Smooth muscle cell (in vitro differentiated cells): ENCODE measurements at regions not wholly inside any gene's neighbourhood (a gene's known extent, or its start where the extent isn't known, plus 50 kb on each side); places are given as distances from the start of the nearest gene placed in this dataset.

Experiments used
- DNase-seq: peaks from one replicate; lab custom pipeline; 2025; ENCODE audit not compliant: unreplicated experiment; lab: John Stamatoyannopoulos, UW
- H2AFZ ChIP-seq: fragments of 200-600 bp; sonication (generic); 2 replicates; pipeline ENCODE4 v1.6.0; 2016; ENCODE audit warnings: antibody characterized with exemption, low read depth, mild to moderate bottlenecking
- H3F3A ChIP-seq: fragments of 200-600 bp; sonication (generic); 2 replicates; pipeline ENCODE4 v1.6.0; 2017; ENCODE audit warnings: antibody characterized with exemption, low read depth
- H3K27ac ChIP-seq: fragments of 200-600 bp; sonication (generic); 2 replicates; pipeline ENCODE4 v1.5.1; 2016; ENCODE audit warnings: low read depth, mild to moderate bottlenecking
- H3K27me3 ChIP-seq: fragments of 200-600 bp; sonication (generic); 2 replicates; pipeline ENCODE4 v1.6.1; 2016; ENCODE audit warnings: low read depth, mild to moderate bottlenecking
- H3K36me3 ChIP-seq: fragments of 200-600 bp; sonication (generic); 2 replicates; pipeline ENCODE4 v1.5.1; 2016; ENCODE audit warnings: low read depth
- H3K4me1 ChIP-seq: fragments of 200-600 bp; sonication (generic); 2 replicates; pipeline ENCODE4 v1.5.1; 2016; ENCODE audit warnings: low read depth
- H3K4me2 ChIP-seq: fragments of 200-600 bp; sonication (generic); 2 replicates; pipeline ENCODE4 v1.6.0; 2016; ENCODE audit warnings: mild to moderate bottlenecking
- H3K4me3 ChIP-seq: fragments of 200-600 bp; sonication (generic); 2 replicates; pipeline ENCODE4 v1.5.1; 2016; ENCODE audit warnings: mild to moderate bottlenecking
- H3K79me2 ChIP-seq: fragments of 200-600 bp; sonication (generic); 2 replicates; pipeline ENCODE4 v1.6.0; 2016; ENCODE audit warnings: low read depth, mild to moderate bottlenecking
- H3K9ac ChIP-seq: fragments of 200-600 bp; sonication (generic); 2 replicates; pipeline ENCODE4 v1.6.0; 2016; ENCODE audit warnings: low read depth
- H3K9me3 ChIP-seq: fragments of 200-600 bp; sonication (generic); replicated peaks from 2 replicates; pipeline ENCODE4 v1.5.1; 2016; ENCODE audit warnings: low read depth
- H4K20me1 ChIP-seq: fragments of 200-600 bp; sonication (generic); 2 replicates; pipeline ENCODE4 v1.6.0; 2016; ENCODE audit warnings: low read depth
- WGBS: methylation state at CpG from one replicate; pipeline ENCODE4 v1.1.7; 2016; ENCODE audit warnings: low lambda C conversion rate; 5-methylcytosine and 5-hydroxymethylcytosine counted together
- TF ChIP-seq, protein P1 (sequence below): fragments of 200-600 bp; sonication (generic); IDR thresholded peaks from 2 replicates; pipeline ENCODE4 v1.5.1; 2017; ENCODE audit warnings: borderline replicate concordance, mild to moderate bottlenecking, antibody characterized with exemption; ENCODE audit not compliant: insufficient read depth, poor library complexity, severe bottlenecking

DNA sequence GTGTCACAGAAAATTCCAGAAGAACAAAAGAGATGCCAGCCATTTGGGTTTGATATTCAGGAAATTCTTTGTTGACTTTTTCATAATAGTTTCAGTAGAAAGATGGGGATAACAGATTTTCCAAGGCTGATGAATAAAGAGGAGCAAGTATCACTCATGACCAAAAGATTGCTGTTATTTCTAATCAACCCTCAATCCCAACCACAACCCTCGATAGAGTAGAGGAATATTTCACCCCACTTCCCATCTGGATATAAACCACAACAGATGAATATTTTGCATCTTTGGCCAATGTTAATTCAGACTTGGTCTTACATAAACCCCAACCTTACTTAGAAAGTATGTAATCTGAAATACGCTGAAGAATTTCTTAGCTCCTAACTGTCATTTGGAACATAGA is 232.4 kb downstream of the SEC16B start:
- Histone ChIP-seq H3K36me3 (no peaks in the 10 kb centered on the region), H3K27me3 (peaks cover 6% of the 10 kb centered on the region), H3K27ac (no peak overlapping the region), H4K20me1 (no peaks in the 10 kb centered on the region), H3K4me3 (no peak overlapping the region), H3K4me2 (no peak overlapping the region), H3K79me2 (no peaks in the 10 kb centered on the region), H3F3A (no peaks in the 10 kb centered on the region), H3K9ac (no peak overlapping the region), H3K4me1 (no peaks in the 10 kb centered on the region), H2AFZ (no peak overlapping the region), H3K9me3 (no peaks in the 10 kb centered on the region)
- DNase-seq = no peak
- WGBS = 91% methylated on average over 2 of the region's 2 CpGs
- TF ChIP-seq, protein P1, sequence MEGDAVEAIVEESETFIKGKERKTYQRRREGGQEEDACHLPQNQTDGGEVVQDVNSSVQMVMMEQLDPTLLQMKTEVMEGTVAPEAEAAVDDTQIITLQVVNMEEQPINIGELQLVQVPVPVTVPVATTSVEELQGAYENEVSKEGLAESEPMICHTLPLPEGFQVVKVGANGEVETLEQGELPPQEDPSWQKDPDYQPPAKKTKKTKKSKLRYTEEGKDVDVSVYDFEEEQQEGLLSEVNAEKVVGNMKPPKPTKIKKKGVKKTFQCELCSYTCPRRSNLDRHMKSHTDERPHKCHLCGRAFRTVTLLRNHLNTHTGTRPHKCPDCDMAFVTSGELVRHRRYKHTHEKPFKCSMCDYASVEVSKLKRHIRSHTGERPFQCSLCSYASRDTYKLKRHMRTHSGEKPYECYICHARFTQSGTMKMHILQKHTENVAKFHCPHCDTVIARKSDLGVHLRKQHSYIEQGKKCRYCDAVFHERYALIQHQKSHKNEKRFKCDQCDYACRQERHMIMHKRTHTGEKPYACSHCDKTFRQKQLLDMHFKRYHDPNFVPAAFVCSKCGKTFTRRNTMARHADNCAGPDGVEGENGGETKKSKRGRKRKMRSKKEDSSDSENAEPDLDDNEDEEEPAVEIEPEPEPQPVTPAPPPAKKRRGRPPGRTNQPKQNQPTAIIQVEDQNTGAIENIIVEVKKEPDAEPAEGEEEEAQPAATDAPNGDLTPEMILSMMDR = no peak

- no peaks in the 10 kb centered on the region for H3K4me1 ChIP-seq
- H3K79me2 ChIP-seq = no peaks in the 10 kb centered on the region
- TF ChIP-seq, protein P1 = no peak
- no peak overlapping the region for H2AFZ ChIP-seq
- H3F3A ChIP-seq = no peaks in the 10 kb centered on the region
- no peak overlapping the region for H3K4me3 ChIP-seq
- no peak for DNase-seq
- H3K4me2 ChIP-seq = no peak overlapping the region
- H3K27me3 ChIP-seq = peaks cover 6% of the 10 kb centered on the region
- WGBS = 87% methylated on average over 7 of the region's 7 CpGs
- H3K27ac ChIP-seq = no peak overlapping the region
- no peaks in the 10 kb centered on the region for H3K9me3 ChIP-seq
- H4K20me1 ChIP-seq = no peaks in the 10 kb centered on the region
- H3K36me3 ChIP-seq = no peaks in the 10 kb centered on the region
- H3K9ac ChIP-seq = no peak overlapping the region
These were observed 237.7 kb downstream of the SEC16B start for GRCh38 chr1:177732178-177732577.

- no peak overlapping the region for H3K4me3 ChIP-seq
- H3K27ac ChIP-seq = no peak overlapping the region
- H3K9ac ChIP-seq = no peak overlapping the region
- TF ChIP-seq, protein P1 = no peak
- H3K36me3 ChIP-seq = no peaks in the 10 kb centered on the region
- H3K9me3 ChIP-seq = no peaks in the 10 kb centered on the region
- H3K4me2 ChIP-seq = no peak overlapping the region
- no peak overlapping the region for H2AFZ ChIP-seq
- no peaks in the 10 kb centered on the region for H4K20me1 ChIP-seq
- no peaks in the 10 kb centered on the region for H3F3A ChIP-seq
- H3K79me2 ChIP-seq = no peaks in the 10 kb centered on the region
- WGBS = 56% methylated on average over 1 of the region's 1 CpG
- no peaks in the 10 kb centered on the region for H3K4me1 ChIP-seq
- DNase-seq = no peak
- no peaks in the 10 kb centered on the region for H3K27me3 ChIP-seq
These were observed 240.2 kb downstream of the SEC16B start for GRCh38 chr1:177729646-177730045.

GRCh38 chr1:177723533-177723932 is 246.3 kb downstream of the SEC16B start:
- no peaks in the 10 kb centered on the region for H3F3A ChIP-seq
- H3K4me3 ChIP-seq = no peak overlapping the region
- no peak overlapping the region for H3K27ac ChIP-seq
- DNase-seq = no peak
- no peaks in the 10 kb centered on the region for H3K36me3 ChIP-seq
- H3K4me1 ChIP-seq = no peaks in the 10 kb centered on the region
- H3K9me3 ChIP-seq = no peaks in the 10 kb centered on the region
- no peak overlapping the region for H3K4me2 ChIP-seq
- H3K27me3 ChIP-seq = no peaks in the 10 kb centered on the region
- TF ChIP-seq, protein P1 = no peak
- H4K20me1 ChIP-seq = no peaks in the 10 kb centered on the region
- H3K79me2 ChIP-seq = no peaks in the 10 kb centered on the region
- no peak overlapping the region for H2AFZ ChIP-seq
- H3K9ac ChIP-seq = no peak overlapping the region
